DND-41 (cell line): ENCODE measurements at regions not wholly inside any gene's neighbourhood (a gene's known extent, or its start where the extent isn't known, plus 50 kb on each side); places are given as distances from the start of the nearest gene placed in this dataset.

ENCODE experiments used
- CTCF ChIP-seq: IDR thresholded peaks from 2 replicates; pipeline ENCODE4 v1.5.1; 2012; ENCODE audit warnings: borderline replicate concordance, low read length, moderate library complexity, mild to moderate bottlenecking; ENCODE audit not compliant: poor library complexity, severe bottlenecking; ENCODE audit errors: extremely low read depth
- EZH2 ChIP-seq: IDR thresholded peaks from 3 replicates; pipeline ENCODE4 v1.6.1; 2012; ENCODE audit warnings: borderline replicate concordance, low read depth, mild to moderate bottlenecking, moderate library complexity, low read length, inconsistent platforms; ENCODE audit not compliant: severe bottlenecking

- TF ChIP-seq CTCF = no peak
- no peak for TF ChIP-seq EZH2
These were observed 1344.7 kb downstream of the NCAM2 start for GRCh38 chr21:22342889-22343288.
